NCI-H1694 (cell line): ENCODE measurements at regions not wholly inside any gene's neighbourhood (a gene's known extent, or its start where the extent isn't known, plus 50 kb on each side); places are given as distances from the start of the nearest gene placed in this dataset.
A peak's percentile ranks its signal among the peaks of the same experiment; 100 is the strongest.
"Not testable (repeated sequence)": the region's sequence is repeated elsewhere in the genome, so short reads cannot be mapped to it uniquely, and the experiment has no call there.

ENCODE experiments used
- DNase-seq: peaks from one replicate; lab custom pipeline; 2025; lab: John Stamatoyannopoulos, UW

DNA sequence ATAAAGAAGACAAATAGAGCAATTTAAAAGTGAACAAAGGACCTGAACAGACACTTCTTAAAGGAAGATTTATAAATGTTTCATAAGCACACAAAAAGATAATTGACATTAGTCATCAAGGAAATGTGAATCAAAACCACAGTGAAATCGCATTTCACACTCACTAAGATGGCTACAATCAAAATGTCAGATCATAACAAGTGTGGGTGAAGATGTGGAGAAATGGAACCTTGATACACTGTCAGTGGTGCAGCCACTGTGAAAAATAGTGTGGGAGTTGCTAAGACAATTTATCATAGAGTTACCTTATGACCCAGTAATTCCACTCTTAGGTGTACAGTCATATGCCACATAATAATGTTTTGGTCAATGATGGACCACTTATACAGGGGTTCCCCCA lies 54.5 kb upstream of the HTR4 start:
- no peak for DNase-seq

DNA sequence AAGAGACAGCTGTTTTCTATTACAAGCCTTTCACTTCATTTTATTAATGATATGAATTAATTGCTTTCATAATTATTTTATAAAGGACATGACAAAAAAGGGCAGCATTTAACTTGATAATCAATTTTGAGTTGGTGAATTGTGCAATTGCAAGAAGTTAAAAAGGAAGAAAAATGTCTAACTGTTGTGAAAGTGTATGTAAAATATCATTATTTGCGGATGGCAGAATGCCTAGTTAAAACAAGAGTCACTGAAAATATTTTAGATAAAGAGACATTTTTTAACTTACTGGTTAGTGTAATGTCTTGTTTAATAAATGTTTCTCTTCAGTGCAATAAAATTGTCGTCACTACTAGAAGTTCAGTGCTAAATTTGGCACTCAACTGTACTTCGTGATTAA lies 57.6 kb upstream of the HTR4 start:
- DNase-seq: no peak

DNA sequence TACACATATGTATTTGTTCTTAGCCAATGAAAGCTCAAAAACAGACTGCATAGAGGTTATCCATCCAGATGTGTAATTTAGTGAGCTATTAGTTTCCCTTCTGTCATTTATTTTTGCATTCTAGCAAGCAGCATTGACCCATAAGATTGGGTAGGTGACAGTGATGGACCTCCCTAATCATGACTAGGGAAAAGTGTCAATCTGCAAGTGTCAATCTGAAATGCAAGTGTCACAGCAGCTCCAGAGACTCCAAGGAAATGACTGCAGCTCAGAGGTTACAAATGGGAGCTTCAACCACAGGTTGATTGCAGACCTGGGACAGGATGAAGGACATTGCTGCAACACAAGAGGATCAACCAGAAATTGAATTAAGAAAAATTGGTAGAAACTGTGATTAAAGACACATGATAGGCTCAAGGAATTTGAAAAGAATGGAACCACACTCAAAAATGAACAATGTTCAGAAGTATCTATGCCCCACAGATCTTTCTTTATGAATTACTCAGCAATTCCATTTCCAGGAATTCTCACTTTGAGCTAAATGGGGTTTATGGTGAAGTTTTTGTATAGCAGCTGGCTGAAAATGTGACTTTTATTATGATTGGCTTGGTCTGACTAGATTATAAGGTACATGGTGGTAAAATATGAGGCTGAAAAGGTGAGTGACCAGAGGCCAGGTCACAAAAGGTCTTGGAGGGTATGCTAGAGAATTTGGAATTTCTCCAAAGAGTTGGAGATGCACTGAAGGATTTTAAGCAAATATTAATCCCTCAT lies 59.6 kb upstream of the HTR4 start:
- no peak for DNase-seq

DNA sequence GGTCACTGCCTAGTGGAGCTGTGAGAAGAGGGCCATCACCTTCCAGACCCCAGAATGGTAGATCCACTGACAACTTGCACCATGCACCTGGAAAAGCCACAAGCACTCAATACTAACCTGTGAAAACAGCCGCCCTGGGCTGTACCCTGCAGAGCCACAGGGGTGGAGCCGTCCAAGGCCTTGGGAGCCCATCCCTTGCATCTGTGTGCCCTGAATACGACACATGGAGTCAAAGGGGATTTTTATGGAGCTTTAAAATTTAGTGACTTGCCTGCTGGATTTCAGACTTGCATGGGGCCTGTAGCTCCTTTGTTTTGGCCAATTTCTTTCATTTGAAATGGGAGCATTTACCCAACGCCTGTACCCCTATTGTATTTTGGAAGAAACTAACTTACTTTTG lies 62.4 kb upstream of the HTR4 start:
- no peak for DNase-seq

DNA sequence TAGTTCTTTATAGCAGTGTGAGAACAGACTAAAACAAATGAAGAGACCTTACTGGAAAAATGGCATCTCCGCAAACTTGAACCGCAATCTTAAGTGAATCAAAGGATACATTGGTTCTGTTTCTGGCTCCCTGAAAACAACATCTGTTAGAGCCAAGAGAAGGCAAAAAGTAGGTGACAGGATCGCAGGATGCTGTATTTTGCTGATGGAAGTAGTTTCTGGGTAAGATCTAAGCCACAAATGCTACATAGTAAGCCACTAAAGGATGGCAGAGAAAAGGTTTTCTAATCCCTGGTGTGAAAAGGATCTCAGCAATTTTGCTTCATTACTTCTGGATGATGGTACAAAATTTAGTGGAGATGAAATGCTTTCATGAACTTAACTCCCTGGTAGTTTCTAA lies 63.3 kb upstream of the HTR4 start:
- no peak for DNase-seq

DNA sequence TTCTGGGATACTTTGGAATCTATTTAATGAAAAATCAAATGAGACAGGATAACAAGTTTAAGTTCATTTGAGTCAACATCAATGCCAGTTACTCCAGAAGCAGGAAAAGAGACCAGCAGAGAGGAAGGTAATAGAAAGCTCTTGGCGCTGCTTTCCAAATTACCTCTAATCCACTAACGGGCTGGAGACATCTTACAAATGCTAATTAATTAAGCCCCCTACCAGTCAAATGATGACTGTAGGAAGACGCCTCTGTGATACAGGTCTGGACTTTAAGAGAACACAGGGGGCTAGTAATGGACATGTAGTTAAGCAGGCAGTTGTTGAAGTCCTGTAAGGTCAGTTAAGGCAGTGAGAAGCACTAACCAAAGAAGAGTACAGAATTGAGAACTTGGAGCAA lies 65.3 kb upstream of the HTR4 start:
- no peak for DNase-seq

DNA sequence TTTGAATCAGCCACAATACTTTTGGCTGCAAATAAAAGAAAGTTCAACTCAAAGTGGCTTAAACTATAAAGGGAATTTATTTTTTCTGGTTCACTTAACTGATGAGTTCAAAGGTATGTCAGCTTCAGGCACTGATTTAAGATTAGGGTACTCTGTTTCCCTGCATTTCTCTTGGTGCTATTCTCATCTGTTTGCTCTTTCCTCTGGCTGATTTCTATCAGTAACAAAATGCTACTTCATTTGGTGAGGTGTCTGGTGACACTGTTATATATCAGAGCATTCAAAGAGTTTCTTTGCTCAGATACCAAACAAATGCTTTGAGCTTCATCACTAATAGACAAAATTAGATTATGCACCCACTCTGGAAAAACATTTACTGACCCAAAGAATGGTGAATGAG lies 65.9 kb upstream of the HTR4 start:
- DNase-seq: no peak

DNA sequence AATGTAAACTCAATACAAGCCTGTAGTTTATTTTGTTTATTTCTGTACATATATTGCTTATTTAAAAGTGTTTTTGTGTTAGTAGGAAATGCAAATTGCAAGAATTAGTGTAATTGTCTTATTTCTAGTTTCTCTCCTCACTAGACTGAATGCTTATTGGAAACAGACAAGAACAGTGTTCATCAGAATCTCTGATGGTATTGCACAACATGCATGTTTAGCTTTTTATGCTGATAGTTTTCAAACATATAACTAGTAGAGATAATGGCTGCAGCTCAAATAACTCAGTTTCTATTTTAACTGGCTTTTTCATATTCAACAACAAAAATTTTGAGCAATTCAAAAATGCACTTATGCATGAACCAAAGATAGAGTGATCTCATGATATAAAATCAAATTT lies 68.8 kb upstream of the HTR4 start:
- DNase-seq: no peak

DNA sequence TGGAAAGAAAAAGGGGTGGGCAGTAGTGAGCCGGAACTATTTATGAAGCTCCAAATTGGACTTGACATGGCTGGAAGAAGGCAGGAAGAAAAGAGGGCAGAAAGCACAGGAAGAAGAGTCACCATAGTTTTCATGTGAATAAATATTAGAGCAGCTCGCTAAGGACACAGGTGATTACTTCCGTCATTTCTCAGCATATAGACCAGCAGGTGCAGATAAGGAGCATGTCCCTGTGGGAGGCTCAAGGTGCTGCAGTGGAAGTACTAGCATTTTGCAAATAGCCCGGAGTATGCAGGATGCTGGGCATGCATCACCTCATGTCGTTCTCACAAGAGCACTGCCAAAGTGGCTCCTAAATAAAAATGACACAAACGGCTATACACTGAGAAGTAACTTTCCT lies 71.3 kb upstream of the HTR4 start:
- DNase-seq: no peak

DNA sequence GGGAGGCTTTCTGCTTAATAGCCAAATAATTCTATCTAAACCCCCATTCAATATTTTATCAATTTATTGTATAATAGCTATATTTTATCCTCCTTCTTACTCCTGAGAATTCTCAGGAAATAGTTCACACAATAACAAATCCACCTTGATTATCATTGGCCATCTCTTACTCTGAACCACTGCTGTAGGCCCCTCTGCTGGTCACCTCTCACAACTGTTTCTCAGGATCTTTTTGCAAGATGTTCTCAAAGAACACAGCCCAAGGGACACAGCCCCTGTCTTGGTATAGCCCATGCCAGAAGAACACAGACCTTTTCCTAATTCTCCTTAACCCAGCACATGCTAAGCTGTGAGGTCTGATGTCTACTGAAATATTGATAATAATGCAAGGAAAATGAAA lies 74.9 kb upstream of the HTR4 start:
- DNase-seq: no peak

DNA sequence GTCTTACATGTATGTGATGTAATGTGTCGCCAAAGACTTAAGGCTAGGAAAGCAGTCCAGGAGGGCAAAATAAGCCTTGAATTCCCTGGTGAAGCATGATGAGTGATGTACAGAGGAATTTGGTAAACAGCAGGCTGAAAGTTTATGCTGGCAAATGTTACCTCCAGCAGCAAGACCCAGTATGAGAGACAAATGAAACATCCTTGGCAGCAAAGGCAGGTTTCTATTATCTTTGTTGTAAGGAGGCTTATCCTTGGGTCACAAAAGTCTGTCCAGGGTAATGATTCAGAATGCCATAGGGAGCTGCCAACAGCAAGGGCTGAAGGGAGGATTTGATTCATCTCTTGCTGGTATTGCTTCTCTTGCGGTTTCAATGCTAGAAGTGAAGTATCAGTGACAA lies 75.9 kb upstream of the HTR4 start:
- DNase-seq: no peak

DNA sequence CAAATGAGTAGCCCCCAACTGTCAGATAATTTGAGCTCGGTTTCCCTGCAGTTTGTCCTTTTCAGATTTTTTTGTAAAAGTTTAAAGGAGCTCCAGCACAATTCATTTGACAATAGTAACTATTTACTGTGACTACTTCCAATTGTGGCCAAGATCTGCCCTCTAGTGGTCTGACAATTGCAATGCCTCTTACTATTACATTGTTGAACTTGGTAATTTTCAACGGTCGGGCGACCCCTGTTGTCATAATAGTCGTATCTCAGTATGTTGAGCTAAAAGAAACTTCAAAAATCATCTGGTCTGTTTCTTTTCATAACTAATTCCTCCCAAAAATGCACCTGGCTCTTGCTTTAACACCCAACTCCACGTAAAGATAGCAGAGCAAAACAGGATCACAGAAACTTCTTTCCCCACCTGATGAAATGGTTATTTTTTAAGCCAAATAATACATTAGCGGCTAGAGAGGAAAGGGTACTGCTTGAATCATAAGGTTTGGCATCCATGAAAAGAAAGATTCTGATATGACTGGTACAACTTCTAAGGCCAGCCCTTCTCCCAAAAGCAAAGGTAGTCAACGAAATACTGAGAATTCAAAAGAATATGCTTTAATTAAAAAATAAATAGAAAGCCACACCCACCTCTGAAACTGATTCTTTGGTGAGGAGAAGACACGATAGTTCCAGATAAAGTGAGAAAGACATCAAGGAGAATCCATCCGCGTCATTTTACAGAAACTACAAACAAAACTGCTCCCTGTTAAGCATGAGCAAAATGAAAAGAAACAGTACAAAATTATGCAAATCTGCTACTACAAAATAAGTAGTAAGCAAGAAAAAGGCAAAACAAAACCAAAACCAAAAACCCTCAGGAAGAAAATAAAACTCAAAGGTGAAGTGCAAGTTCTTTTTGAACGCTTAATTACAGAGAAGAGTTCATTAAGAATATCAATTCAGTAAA lies 76.9 kb upstream of the HTR4 start:
- peak; percentile 86 for DNase-seq

DNA sequence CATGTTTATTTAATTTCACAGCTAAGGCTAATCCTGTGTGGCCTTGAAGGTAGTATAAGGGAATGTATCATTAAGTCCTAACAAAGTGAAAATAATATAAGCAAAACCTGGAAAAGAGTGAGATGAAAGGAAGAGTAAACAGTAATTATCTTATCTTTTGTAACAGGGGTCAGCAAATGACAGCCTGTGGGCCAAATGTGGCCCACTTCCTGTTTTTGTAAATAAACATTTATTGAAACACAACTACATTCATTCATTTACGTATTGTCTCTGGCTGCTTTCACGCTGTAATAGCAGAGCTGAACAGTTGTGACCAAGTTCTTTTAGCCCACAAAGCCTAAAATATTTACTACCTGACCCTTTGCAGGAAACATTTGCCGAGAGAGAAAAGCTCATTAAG lies 78.4 kb upstream of the HTR4 start:
- DNase-seq: no peak

DNA sequence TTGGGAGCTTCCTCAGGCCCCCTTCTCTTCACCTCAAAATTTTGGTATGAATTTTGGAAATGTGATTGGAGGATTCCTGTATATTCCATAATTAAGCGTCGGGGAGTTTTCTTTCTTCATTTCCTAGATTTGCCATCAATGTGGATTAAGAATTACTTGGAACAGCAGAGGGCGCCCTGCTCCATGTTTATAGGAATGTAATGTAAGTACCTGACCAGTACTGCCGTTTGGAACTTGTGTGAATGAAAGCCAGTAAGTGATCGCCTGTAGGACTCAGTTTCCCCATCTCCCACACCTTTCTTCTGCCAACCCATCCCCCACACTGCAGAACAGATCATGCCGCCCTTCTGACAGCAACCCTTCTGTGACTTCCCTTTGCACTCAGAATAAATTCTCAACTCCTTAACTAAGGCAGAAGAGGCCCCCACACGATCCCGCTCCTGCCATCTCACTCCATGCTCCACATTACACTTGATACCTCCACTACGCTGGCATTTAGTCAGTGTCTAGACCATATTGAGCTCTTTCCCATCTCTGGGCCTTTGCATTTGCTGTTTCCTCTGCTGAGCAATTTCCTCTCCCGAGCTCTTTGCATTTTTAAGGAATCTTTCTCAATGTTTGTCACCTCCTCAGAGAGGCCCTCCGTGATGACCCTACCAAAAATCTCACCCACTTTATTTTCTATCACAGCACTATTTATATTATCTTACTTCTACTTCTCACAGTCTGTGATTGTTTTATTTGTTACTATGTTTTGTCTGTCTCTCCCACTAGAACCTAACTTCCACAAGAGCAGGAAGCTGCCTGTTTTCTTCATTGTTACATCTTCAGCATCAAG lies 79.5 kb upstream of the HTR4 start:
- peak; percentile 63 for DNase-seq

DNA sequence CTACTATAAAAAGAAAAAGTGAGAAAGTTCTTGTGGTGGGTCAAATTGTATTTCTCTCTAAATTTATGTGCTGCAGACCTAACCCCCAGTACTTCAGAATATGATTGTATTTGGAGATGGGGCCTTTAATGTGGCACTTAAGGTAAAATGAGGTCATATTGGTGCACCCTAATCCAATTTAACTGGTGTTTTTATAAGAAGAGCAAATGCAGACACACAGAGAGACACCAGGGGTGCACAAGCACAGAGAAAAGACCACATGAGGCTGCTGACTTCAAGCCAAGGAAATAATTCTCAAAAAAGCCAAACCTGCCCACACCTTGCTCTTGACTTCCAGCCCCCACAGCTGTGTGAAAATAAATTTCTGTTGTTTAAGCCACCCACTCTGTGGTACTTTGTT lies 80.2 kb upstream of the HTR4 start:
- DNase-seq: no peak

DNA sequence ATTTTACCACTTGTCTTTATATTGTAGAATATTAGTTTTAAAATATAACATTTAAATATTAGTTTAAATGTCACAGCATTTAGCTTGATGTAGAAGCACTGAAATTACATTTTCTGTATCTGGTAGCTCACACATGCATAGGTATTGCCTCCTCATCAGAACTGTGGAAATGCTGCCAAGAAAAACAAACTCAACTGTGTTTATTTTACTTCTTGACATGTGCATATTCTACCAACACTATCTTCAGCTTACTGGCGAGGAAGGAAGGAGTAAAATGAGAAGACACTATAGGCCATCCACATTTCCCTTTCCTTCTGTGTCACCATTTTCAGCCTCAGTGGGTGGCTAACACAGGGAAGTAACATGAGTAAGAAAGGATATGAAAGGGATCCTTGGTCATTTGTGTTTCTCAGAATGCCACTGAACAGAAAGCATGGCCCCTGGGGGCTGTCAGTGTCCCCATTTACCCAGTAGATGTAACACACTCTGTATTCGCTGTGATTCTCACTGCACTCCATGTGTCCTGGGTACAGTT lies 81.0 kb upstream of the HTR4 start:
- no peak for DNase-seq

DNA sequence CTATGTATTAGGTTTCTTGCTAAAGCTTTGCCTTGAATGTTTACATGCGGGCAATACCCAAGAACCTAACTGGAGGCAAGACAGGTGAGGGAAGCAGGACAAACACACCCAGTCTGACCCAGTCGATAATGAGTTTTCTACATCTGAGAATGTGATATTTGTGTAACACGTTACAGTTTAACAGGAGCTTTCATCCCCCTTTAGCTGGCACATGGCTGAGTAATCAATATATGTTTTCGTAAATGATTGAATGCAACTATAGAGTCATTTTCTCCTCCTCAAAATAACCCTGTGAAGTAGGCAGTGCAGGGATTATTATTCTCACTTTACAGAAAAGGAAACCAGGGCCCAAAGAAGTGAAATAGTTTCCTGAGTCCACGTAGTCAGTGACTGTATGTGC lies 84.7 kb upstream of the HTR4 start:
- no peak for DNase-seq

DNA sequence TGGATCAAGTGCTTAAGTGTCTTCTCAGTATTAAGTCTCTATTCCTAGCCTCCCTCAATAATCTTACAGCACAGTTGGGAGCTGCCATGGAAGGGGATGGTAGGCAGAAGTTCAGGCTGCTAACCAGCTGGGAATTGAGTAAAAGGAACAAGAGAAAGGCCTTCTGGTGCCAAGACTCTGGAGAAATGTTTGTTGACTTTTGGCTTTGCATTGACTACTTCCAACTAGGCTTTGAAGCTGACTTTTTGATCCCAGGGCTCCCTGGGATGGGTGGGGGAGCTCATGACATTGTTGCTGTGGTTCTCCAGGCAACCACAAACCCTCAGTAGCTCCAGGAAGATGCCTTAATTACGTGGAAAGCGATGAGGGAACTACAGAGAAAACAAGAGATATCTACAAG lies 85.2 kb upstream of the HTR4 start:
- DNase-seq: no peak

DNA sequence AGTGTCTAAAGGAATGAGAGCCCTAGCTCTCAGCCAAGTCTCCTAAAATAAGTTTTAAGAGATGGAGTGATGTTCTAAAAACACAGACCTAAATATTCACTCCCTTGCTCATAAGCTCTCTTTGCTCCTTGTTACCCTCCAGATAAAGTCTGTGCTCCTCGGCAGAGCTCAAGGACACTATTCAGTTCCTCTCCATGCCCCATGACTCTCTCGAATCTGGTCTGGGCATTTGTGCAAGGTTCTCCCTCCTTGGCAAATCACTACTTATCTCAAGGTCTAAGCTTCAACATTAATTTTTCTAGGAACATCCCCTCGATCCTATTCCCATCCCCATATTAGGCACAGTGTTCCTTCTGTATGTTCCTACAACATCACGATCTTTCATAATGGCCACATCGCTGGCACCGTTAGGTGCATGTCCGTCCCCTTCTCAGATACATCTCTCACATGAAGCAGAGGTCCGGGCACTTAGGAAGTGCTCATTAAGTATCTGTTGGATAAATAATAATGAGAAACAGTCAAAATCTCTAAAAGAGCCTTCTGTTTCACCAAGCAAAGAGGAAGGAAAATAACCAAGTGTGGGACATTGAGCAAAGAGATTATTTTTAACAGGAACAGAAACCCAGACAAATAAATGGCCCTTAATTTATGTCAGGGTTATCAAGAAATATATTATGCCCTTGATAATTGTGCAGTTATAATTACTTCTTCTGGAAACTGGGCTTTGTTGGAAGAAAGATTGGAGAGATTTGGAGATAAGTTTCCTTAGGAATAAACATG lies 85.9 kb upstream of the HTR4 start:
- no peak for DNase-seq

DNA sequence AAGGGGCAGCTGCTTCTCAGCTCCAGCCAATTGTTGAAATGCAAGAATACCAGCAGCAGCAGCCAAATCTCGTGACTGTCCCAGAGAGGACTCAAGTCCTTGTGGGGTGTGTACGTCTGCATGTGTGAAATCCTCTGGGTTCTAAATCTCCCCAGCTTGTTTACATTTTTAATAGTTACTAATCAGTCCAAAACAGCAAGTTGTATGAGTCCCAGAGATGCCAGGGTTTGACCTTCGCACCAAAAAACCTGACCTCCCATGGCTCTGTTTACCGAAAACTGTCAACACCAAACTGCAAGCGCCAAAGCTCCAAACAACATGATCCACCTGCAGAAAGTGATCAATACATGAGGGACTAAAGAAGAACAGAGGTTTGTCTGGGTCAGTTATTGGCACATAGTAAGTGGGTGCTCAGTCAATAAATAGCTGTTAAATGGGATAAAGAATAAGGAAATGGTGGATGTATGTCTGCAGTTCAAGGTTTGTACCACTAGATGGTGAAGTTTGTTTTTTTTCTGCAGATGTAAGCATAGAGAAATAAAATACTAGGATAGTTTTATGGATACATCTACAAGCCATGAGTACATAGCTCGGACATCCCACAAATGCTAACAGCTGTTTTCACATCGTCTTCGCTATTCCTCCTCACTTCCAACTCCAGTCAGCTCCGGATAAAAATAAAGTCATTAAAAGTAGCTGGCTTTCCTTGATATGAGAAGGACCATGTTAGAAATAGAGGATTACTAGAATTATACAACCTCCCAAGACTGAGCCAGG lies 85.3 kb upstream of the ADRB2 start:
- peak; percentile 9 for DNase-seq

DNA sequence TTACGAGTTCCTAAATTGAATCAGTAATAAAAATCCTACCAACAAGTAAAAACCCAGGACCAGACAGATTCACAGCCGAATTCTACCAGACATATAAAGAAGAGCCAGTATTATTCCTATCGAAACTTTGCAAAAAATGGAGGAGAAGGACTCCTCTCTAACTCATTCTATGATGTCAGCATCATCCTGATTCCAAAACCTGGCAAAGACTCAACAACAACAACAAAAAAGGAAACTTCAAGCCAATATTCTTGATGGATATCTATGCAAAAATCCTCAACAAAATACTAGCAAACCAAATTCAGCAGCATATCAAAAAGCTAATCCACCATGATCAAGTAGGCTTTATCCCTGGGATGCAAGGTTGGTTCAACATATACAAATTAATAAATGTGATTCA lies 84.6 kb upstream of the ADRB2 start:
- not testable (repeated sequence) for DNase-seq
